Tibial nerve (tissue), 4 donors: ENCODE measurements at regions not wholly inside any gene's neighbourhood (a gene's known extent, or its start where the extent isn't known, plus 50 kb on each side); places are given as distances from the start of the nearest gene placed in this dataset.
A peak's percentile ranks its signal among the peaks of the same experiment; 100 is the strongest.

Source experiments
- DNase-seq, 2 donors: peaks; one replicate each; pipeline ENCODE4 v3.0.0-alpha.2; 2019; ENCODE audit warnings: low spot score in 2 of 2
- H3K27ac ChIP-seq, 4 donors: fragments of 200-600 bp; sonication (generic) in 3 of 4; one replicate each; pipeline ENCODE4 v1.5.1; 2017 to 2019; ENCODE audit warnings: mild to moderate bottlenecking in 1 of 4
- H3K27me3 ChIP-seq, 2 donors: fragments of 200-600 bp; sonication (generic) in 1 of 2; one replicate each; pipeline versions ENCODE4 v1.5.1 to v1.6.0; 2017 to 2019
- H3K36me3 ChIP-seq, 3 donors: fragments of 200-600 bp; sonication (generic); one replicate each; pipeline ENCODE4 v1.5.1; 2018 to 2019
- H3K4me1 ChIP-seq, 4 donors: fragments of 200-600 bp; sonication (generic) in 3 of 4; one replicate each; pipeline ENCODE4 v1.5.1; 2017 to 2019
- H3K4me3 ChIP-seq, 4 donors: fragments of 200-600 bp; sonication (generic) in 3 of 4; one replicate each; pipeline ENCODE4 v1.5.1; 2017 to 2019; ENCODE audit warnings: mild to moderate bottlenecking in 1 of 4, moderate library complexity in 1 of 4
- H3K9me3 ChIP-seq, 4 donors: fragments of 200-600 bp; sonication (generic) in 3 of 4; one replicate each; pipeline ENCODE4 v1.5.1; 2017 to 2019
- CTCF ChIP-seq, 5 experiments: fragments of 200-600 bp in 3 of 5; fragments of 450-650 bp in 2 of 5; sonication (generic) in 3 of 5; IDR thresholded peaks; one replicate each; pipeline ENCODE4 v1.5.1; 2016 to 2019; ENCODE audit warnings: antibody characterized with exemption in 5 of 5, mild to moderate bottlenecking in 3 of 5, moderate library complexity in 2 of 5
- EP300 ChIP-seq, 2 donors: sonication (generic); formaldehyde crosslinking; IDR thresholded peaks; one replicate each; pipeline ENCODE4 v1.6.1; 2017; ENCODE audit warnings: antibody characterized with exemption in 2 of 2, mild to moderate bottlenecking in 1 of 2
- POLR2A ChIP-seq, 2 donors: fragments of 450-650 bp; IDR thresholded peaks; one replicate each; pipeline ENCODE4 v1.6.1; 2017; ENCODE audit warnings: antibody characterized with exemption in 2 of 2, mild to moderate bottlenecking in 2 of 2, moderate library complexity in 2 of 2
- WGBS, 2 donors: methylation state at CpG; one replicate each; pipeline ENCODE4 v1.1.5; 2018; 5-methylcytosine and 5-hydroxymethylcytosine counted together

GRCh38 chr10:84074521-84074920, 64.8 kb upstream of the GHITM start:
- H3K4me3 ChIP-seq = no peak overlapping the region
- H3K36me3 ChIP-seq = no peaks in the 10 kb centered on the region
- H3K9me3 ChIP-seq = peaks cover 0 to 5% (median 2%) of the 10 kb centered on the region in 4 donors
- 71 to 76% methylated on average over 3 of the region's 3 CpGs for WGBS, 2 donors
- no peak for DNase-seq
- no peak overlapping the region for H3K27ac ChIP-seq
- TF ChIP-seq CTCF (IDR thresholded peaks at IDR 0.05) = no peak
- TF ChIP-seq EP300 (IDR thresholded peaks at IDR 0.05) = no peak
- TF ChIP-seq POLR2A (IDR thresholded peaks at IDR 0.05) = no peak
- no peaks in the 10 kb centered on the region for H3K27me3 ChIP-seq
- H3K4me1 ChIP-seq = no peaks in the 10 kb centered on the region

GRCh38 chr10:84075226-84076046, 63.9 kb upstream of the GHITM start:
- Histone ChIP-seq H3K27me3 (no peaks in the 10 kb centered on the region), H3K4me3 (no peak overlapping the region), H3K36me3 (no peaks in the 10 kb centered on the region), H3K4me1 (no peaks in the 10 kb centered on the region), H3K27ac (peak overlapping the region in 2 of 4 donors; percentile 5 to 50), H3K9me3 (peaks cover 0 to under 1% (median 0%) of the 10 kb centered on the region in 4 donors)
- TF ChIP-seq EP300 (IDR thresholded peaks at IDR 0.05) (no peak), CTCF (IDR thresholded peaks at IDR 0.05) (no peak)
- 82 to 91% methylated on average over 4 of the region's 4 CpGs for WGBS, 2 donors
- no peak for DNase-seq

- Histone ChIP-seq H3K4me3 (no peak overlapping the region), H3K27ac (peak overlapping the region in 2 of 4 donors; percentile 5 to 50), H3K9me3 (no peaks in the 10 kb centered on the region), H3K27me3 (no peaks in the 10 kb centered on the region), H3K36me3 (no peaks in the 10 kb centered on the region), H3K4me1 (no peaks in the 10 kb centered on the region)
- no peak for DNase-seq
- TF ChIP-seq EP300 (IDR thresholded peaks at IDR 0.05) = no peak
- no peak for TF ChIP-seq POLR2A (IDR thresholded peaks at IDR 0.05)
- TF ChIP-seq CTCF (IDR thresholded peaks at IDR 0.05) = no peak
- WGBS, 2 donors = 67% methylated on average over 1 of the region's 1 CpG
Observed at GRCh38 chr10:84076047-84076388, 63.3 kb upstream of the GHITM start.

- 58% methylated on average over 4 of the region's 4 CpGs for WGBS, 2 donors
- DNase-seq = no peak
- H3K27ac ChIP-seq = no peak overlapping the region
Observed at GRCh38 chr10:84076540-84077195, 62.6 kb upstream of the GHITM start.

More at GRCh38 chr10:84076540-84077195, 62.6 kb upstream of the GHITM start:
- Histone ChIP-seq H3K27me3 (no peaks in the 10 kb centered on the region), H3K4me3 (no peak overlapping the region), H3K36me3 (no peaks in the 10 kb centered on the region), H3K9me3 (no peaks in the 10 kb centered on the region), H3K4me1 (no peaks in the 10 kb centered on the region)
- no peak for TF ChIP-seq EP300 (IDR thresholded peaks at IDR 0.05)
- TF ChIP-seq POLR2A (IDR thresholded peaks at IDR 0.05) = no peak
- TF ChIP-seq CTCF (IDR thresholded peaks at IDR 0.05) = no peak
